ENCODE measurements at regions not wholly inside any gene's neighbourhood (a gene's known extent, or its start where the extent isn't known, plus 50 kb on each side); places are given as distances from the start of the nearest gene placed in this dataset.
"Not testable (repeated sequence)": the region's sequence is repeated elsewhere in the genome, so short reads cannot be mapped to it uniquely, and the experiment has no call there.

DNA sequence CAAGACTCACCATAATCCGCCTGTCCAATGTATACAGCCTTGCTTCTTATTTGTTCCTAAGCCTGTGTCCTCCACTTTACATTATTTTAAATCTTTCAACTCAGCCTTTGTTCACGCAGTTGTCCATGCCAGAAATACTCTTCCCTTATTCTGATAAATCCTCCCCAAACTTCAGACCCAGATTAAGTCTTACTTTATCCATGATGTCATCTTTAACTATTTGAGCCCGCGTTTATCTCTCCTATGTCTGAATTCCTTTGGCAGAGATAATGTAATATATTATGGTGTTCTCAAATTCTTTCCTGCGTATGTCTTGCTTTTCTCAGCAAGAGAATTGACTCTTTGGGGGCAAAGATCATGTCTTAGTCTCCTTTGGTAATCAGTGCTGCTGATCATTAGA lies 129.6 kb downstream of the LUZP4 start:
- H3K4me3 ChIP-seq (ENCODE audit: low read depth, low read length) = no peak overlapping the region
- TF ChIP-seq, protein P1, sequence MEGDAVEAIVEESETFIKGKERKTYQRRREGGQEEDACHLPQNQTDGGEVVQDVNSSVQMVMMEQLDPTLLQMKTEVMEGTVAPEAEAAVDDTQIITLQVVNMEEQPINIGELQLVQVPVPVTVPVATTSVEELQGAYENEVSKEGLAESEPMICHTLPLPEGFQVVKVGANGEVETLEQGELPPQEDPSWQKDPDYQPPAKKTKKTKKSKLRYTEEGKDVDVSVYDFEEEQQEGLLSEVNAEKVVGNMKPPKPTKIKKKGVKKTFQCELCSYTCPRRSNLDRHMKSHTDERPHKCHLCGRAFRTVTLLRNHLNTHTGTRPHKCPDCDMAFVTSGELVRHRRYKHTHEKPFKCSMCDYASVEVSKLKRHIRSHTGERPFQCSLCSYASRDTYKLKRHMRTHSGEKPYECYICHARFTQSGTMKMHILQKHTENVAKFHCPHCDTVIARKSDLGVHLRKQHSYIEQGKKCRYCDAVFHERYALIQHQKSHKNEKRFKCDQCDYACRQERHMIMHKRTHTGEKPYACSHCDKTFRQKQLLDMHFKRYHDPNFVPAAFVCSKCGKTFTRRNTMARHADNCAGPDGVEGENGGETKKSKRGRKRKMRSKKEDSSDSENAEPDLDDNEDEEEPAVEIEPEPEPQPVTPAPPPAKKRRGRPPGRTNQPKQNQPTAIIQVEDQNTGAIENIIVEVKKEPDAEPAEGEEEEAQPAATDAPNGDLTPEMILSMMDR (conservative IDR thresholded peaks at IDR 0.05; ENCODE audit: low read depth, low read length) = no peak

DNA sequence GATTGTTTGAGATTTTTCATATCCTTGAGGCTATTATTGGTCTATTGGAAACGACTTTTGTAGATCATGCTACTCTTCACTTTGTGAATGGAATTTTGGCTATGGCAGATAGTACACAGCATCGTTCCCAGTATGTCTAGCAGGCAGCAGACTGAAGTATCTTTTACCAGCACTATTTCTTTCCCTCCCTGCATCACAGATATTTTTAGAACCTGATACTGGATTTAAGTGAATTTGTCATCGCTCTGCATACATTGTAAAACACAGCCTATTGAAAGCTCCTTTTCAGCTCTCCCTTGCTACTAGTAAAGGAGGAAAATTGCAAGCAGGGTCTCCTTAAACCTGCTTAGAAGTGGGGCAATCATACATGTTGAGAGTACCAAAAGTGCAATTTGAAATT lies 133.6 kb downstream of the LUZP4 start:
- TF ChIP-seq, protein P1 (conservative IDR thresholded peaks at IDR 0.05; ENCODE audit: low read depth, low read length) = no peak
- no peak for DNase-seq (ENCODE audit: low read depth)
- H3K4me3 ChIP-seq (ENCODE audit: low read depth, low read length) = no peak overlapping the region

More for the DNA sequence above, 129.6 kb downstream of the LUZP4 start:
- DNase-seq (ENCODE audit: low read depth) = peak; percentile 34

DNA sequence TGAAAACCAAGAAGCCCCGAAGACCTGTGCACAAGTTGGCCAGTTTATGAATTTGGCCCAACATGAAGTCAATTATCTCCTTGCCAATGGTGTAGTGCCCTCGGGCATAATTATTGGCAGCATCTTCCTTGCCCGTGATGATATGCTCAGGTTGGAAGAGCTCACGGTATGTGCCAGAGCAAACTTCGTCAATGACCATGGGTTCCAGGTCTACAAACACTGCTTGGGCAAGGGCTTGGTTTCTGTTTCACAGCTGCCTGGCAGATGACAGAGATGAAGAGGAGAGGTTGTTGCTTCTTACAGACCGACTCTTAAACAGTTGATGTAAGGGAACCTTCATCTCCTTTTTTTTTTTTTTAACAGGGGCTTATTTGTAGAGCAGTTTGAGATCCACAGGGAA lies 135.6 kb upstream of the PLS3 start:
- TF ChIP-seq, protein P1 (conservative IDR thresholded peaks at IDR 0.05; ENCODE audit: low read depth, low read length) = no peak
- no peak for DNase-seq (ENCODE audit: low read depth)
- H3K4me3 ChIP-seq (ENCODE audit: low read depth, low read length) = no peak overlapping the region

DNA sequence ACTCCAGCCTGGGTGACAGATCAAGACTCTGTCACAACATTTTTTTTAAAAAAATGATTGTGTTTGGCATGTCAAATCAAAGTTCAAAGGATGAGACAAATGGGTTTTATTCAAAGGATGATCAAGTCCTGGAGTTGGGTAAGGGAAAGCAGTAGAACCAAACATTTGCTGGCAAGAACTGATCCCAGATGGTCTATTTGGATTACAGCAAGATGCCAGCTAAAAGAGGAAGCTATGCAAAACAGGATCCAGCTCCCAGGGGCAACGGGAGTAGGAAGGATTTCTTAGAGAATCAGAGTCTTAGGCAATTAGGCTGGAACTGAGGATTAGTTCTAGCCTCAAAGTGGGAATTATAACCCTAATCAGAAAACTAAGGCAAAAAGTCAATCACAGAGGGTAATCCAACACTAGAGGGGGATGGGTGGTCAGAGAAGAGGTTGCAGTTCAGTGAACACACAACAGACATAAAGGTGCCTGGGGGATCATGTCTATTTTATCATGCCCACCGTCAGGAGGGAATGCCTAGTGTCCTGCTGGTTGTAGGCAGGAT lies 133.0 kb upstream of the PLS3 start:
- no peak overlapping the region for H3K4me3 ChIP-seq (ENCODE audit: low read depth, low read length)
- no peak for DNase-seq (ENCODE audit: low read depth)
- TF ChIP-seq, protein P1 (conservative IDR thresholded peaks at IDR 0.05; ENCODE audit: low read depth, low read length) = no peak

DNA sequence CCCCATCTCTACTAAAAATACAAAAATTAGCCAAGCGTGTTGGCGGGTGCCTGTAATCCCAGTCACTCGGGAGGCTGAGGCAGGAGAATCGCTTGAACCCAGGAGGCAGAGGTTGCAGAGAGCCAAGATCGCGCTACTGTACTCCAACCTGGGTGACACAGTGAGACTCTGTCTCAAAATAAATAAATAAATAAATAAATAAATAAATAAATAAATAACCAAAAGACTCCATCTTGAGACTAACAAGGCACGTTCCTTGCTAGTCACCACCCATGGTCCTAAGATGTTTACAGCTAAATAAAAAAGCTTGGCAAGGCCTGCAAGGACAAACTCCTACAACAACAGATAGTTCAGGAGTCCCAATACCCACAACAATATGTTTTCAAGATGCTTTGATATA lies 126.1 kb upstream of the PLS3 start:
- H3K4me3 ChIP-seq (ENCODE audit: low read depth, low read length); DNase-seq (ENCODE audit: low read depth): not testable (repeated sequence)

DNA sequence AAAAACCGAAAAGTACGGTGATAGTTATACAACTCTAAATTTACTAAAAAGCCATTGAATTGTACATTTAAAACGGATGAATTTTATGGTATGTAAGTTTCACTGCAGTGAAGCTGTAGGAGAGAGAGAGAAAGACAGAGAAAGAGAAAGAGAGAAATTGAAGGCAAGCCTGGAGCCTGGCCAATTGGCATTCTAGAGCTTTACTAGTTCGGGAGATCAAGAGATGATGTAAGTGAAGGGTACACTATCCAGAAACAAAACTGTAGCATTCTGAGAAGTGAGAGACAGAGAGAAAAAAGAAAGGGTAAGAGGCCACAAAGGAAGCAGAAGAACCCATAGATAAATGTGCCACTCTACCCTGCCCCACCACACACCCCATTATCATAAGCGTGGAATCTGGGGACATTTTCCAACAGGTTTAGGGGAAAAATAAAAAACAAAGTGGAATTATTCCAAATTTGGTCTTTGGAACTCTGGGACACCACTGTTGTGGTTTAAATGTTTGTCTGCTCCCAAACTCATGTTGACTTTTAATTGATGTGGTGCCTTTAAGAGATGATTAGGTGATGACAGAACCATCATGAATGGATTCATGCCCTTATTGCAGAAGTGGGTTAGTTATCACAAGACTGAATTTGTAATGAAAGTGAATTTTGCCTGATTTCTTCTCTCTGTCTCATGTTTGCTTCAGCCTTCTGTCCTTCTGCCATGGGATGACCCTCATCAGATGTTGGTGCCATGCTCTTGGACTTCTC lies 123.0 kb upstream of the PLS3 start:
- no peak overlapping the region for H3K4me3 ChIP-seq (ENCODE audit: low read depth, low read length)
- peak; percentile 39 for DNase-seq (ENCODE audit: low read depth)
- TF ChIP-seq, protein P1 (conservative IDR thresholded peaks at IDR 0.05; ENCODE audit: low read depth, low read length) = no peak

DNA sequence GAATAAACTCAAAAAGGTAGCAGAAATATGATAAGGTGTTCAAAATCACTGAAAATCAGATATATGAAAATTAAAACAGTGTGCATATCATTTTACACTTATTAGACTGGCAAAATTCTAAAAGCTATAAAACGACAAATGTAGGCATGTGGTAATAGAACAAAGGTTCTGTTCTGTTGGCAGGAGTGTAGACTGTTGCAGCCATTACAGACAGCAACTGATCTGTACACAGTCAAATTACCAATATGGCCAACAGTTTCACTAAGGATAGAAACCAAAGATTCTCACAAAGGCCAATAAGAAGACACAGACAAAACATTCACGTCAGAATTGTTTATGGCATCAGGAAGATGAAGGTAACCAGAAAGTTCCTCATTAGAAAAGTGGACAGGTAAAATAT lies 112.8 kb upstream of the PLS3 start:
- DNase-seq (ENCODE audit: low read depth) = no peak
- TF ChIP-seq, protein P1 (conservative IDR thresholded peaks at IDR 0.05; ENCODE audit: low read depth, low read length) = no peak
- no peak overlapping the region for H3K4me3 ChIP-seq (ENCODE audit: low read depth, low read length)

Measured in choroid plexus epithelial cell (primary cell).